ENCODE measurements at regions not wholly inside any gene's neighbourhood (a gene's known extent, or its start where the extent isn't known, plus 50 kb on each side); places are given as distances from the start of the nearest gene placed in this dataset.

DNA sequence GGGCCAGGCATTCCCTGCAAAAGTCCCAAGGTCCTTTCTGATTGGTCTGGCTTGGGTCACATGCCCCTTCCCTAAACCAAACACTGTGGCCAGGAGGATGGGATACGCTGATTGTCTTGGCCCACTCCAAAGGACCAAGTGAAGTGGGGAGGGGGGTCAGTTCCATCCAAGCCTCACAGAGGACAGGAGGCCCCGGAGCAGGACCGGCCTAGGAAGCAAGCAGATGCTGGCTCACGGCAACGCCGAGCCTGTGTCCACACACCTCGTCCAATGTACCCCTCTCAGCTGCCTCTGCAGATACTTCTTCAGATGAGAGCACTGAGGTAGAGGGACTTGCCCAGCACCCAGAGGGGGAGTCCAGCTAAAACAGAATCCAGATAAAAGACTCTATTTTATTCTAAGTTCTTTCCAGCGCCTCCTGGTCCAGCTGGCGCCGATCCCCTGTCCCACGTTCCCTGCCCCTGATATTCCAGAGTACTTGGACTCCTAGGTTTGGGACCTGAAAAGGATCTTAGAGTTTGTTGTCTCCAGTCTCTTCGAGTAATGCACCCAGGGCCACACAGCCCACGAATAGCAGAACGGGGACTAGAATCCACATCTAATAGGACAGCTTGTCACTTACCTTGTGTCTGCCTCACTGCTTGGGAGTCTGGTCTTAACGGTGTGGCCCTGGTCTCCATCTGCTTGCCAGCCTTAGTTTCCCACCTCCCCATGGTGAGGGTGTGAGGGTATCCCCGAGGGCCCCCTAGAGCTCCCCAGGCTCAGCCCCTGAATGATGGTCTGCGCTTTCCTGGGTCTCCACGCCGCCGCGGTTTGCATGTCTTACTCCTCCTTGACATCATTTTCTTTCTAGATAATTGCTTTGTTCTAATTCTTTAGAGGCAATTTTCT is 72.4 kb upstream of the UNC5A start:
- TF ChIP-seq, protein P1, sequence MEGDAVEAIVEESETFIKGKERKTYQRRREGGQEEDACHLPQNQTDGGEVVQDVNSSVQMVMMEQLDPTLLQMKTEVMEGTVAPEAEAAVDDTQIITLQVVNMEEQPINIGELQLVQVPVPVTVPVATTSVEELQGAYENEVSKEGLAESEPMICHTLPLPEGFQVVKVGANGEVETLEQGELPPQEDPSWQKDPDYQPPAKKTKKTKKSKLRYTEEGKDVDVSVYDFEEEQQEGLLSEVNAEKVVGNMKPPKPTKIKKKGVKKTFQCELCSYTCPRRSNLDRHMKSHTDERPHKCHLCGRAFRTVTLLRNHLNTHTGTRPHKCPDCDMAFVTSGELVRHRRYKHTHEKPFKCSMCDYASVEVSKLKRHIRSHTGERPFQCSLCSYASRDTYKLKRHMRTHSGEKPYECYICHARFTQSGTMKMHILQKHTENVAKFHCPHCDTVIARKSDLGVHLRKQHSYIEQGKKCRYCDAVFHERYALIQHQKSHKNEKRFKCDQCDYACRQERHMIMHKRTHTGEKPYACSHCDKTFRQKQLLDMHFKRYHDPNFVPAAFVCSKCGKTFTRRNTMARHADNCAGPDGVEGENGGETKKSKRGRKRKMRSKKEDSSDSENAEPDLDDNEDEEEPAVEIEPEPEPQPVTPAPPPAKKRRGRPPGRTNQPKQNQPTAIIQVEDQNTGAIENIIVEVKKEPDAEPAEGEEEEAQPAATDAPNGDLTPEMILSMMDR (IDR thresholded peaks at IDR 0.05 in 8 of 11, conservative IDR thresholded peaks at IDR 0.05 in 3 of 11), result no peak
- TF ChIP-seq POLR2A (IDR thresholded peaks at IDR 0.05) (no peak), POLR2AphosphoS5 (IDR thresholded peaks at IDR 0.05) (no peak)
